A549 (cell line): ENCODE measurements at regions not wholly inside any gene's neighbourhood (a gene's known extent, or its start where the extent isn't known, plus 50 kb on each side); places are given as distances from the start of the nearest gene placed in this dataset.
"Not testable (repeated sequence)": the region's sequence is repeated elsewhere in the genome, so short reads cannot be mapped to it uniquely, and the experiment has no call there.

Experiments used
- ATAC-seq, 2 experiments: fragments of 200-7000 bp in 1 of 2; fragments of >200 bp in 1 of 2; cut with Nextera tagmentation in 1 of 2; cut with Tn5 transposase in 1 of 2; 3 replicates each; pipeline versions ENCODE4 v1.8.0 to v1.9.1; 2018 to 2020; ENCODE audit warnings: mild to moderate bottlenecking in 1 of 2, moderate library complexity in 1 of 2
- CTCF ChIA-PET: fragments of 300-600 bp; sonication (Branson Sonifier 250); formaldehyde crosslinking; extraction: SDS; loops from one replicate; lab custom pipeline; 2021; ENCODE audit warnings: antibody characterized with exemption, inconsistent platforms; lab: Yijun Ruan, JAX
- POLR2A ChIA-PET: fragments of 350-600 bp; formaldehyde crosslinking; extraction: SDS; loops from one replicate; lab custom pipeline; 2021; ENCODE audit warnings: antibody characterized with exemption, inconsistent platforms; lab: Yijun Ruan, JAX
- DNase-seq, 2 experiments: peaks; one replicate each; pipeline versions ENCODE4 v3.0.0 to v3.0.0-alpha.2; 2011 to 2016; ENCODE audit warnings: low read depth in 1 of 2, low spot score in 1 of 2
- FAIRE-seq: peaks from 2 replicates; lab custom pipeline; 2011; peaks lifted over from hg19 to GRCh38; lab: Jason Lieb, UNC
- H3K27ac ChIP-seq, 2 experiments: fragments of >200 bp; sonication (Bioruptor Twin); formaldehyde crosslinking; 3 replicates each; pipeline ENCODE4 v1.5.1; 2016 to 2017
- H3K4me1 ChIP-seq: fragments of >200 bp; sonication (Bioruptor Twin); formaldehyde crosslinking; 3 replicates; pipeline ENCODE4 v1.6.1; 2016
- H3K4me2 ChIP-seq: fragments of >200 bp; sonication (Bioruptor Twin); formaldehyde crosslinking; 3 replicates; pipeline ENCODE4 v1.6.1; 2016
- H3K4me3 ChIP-seq: fragments of >200 bp; sonication (Bioruptor Twin); formaldehyde crosslinking; 3 replicates; pipeline ENCODE4 v1.5.1; 2016
- H3K9me3 ChIP-seq: fragments of >200 bp; sonication (Bioruptor Twin); formaldehyde crosslinking; 3 replicates; pipeline ENCODE4 v1.6.1; 2016
- BCL3 ChIP-seq: fragments of >200 bp; sonication (Bioruptor Twin); formaldehyde crosslinking; IDR thresholded peaks from 3 replicates; pipeline ENCODE4 v1.6.1; 2016
- BHLHE40 ChIP-seq: IDR thresholded peaks from 2 replicates; pipeline ENCODE4 v1.6.1; 2012; ENCODE audit warnings: low read depth, low read length, inconsistent platforms
- EHF ChIP-seq: fragments of 250-450 bp; sonication (Bioruptor Pico); IDR thresholded peaks from 2 replicates; pipeline ENCODE4 v1.5.0; 2020; ENCODE audit warnings: mild to moderate bottlenecking
- FOSL2 ChIP-seq, 2 experiments: fragments of 450-650 bp in 1 of 2; fragments of >200 bp in 1 of 2; sonication (Bioruptor Twin) in 1 of 2; formaldehyde crosslinking; IDR thresholded peaks; 2 replicates each; pipeline versions ENCODE4 v1.5.0 to v1.6.1; 2016 to 2020; ENCODE audit warnings: mild to moderate bottlenecking in 1 of 2, moderate library complexity in 1 of 2
- HDAC2 ChIP-seq: fragments of 200-600 bp; sonication (generic); IDR thresholded peaks from 2 replicates; pipeline ENCODE4 v1.6.1; 2016
- HOXA7 ChIP-seq: fragments of 250-450 bp; sonication (Bioruptor Pico); IDR thresholded peaks from 2 replicates; pipeline ENCODE4 v1.5.0; 2020; ENCODE audit warnings: mild to moderate bottlenecking, moderate library complexity
- HOXB5 ChIP-seq: fragments of 250-450 bp; sonication (Bioruptor Pico); IDR thresholded peaks from 2 replicates; pipeline ENCODE4 v1.5.0; 2020; ENCODE audit warnings: mild to moderate bottlenecking, moderate library complexity
- JUNB ChIP-seq: fragments of >200 bp; sonication (Bioruptor Twin); formaldehyde crosslinking; IDR thresholded peaks from 2 replicates; pipeline ENCODE4 v1.6.1; 2016
- KDM1A ChIP-seq: fragments of 200-600 bp; sonication (generic); IDR thresholded peaks from 2 replicates; pipeline ENCODE4 v1.6.1; 2016; ENCODE audit warnings: low read depth, mild to moderate bottlenecking
- KDM5A ChIP-seq: fragments of 200-600 bp; sonication (generic); IDR thresholded peaks from 2 replicates; pipeline ENCODE4 v1.6.1; 2016; ENCODE audit warnings: antibody characterized with exemption, mild to moderate bottlenecking
- POLR2A ChIP-seq: IDR thresholded peaks from 2 replicates; pipeline ENCODE4 v1.6.1; 2012; ENCODE audit warnings: mild to moderate bottlenecking, low read length
- POLR2AphosphoS2 ChIP-seq: conservative IDR thresholded peaks from 2 replicates; pipeline ENCODE4 v1.6.1; 2012; ENCODE audit warnings: low read length, improper control_type of control experiment, inconsistent platforms
- RAD21 ChIP-seq, 2 experiments: fragments of >200 bp in 1 of 2; sonication (Bioruptor Twin) in 1 of 2; formaldehyde crosslinking in 1 of 2; IDR thresholded peaks in 1 of 2; conservative IDR thresholded peaks in 1 of 2; 2 replicates in 1 of 2; 3 replicates in 1 of 2; pipeline ENCODE4 v1.6.1; 2012 to 2018; ENCODE audit warnings: inconsistent platforms in 1 of 2
- REST ChIP-seq: fragments of 200-600 bp; sonication (generic); IDR thresholded peaks from 2 replicates; pipeline ENCODE4 v1.6.1; 2016; ENCODE audit warnings: antibody characterized with exemption, mild to moderate bottlenecking, moderate library complexity
- RNF2 ChIP-seq: fragments of 200-600 bp; sonication (generic); IDR thresholded peaks from 2 replicates; pipeline ENCODE4 v1.6.1; 2016; ENCODE audit warnings: low read depth, mild to moderate bottlenecking, antibody characterized with exemption, moderate library complexity, borderline replicate concordance
- TP53 ChIP-seq: fragments of 250-450 bp; sonication (Bioruptor Pico); IDR thresholded peaks from 2 replicates; pipeline ENCODE4 v1.5.0; 2021; ENCODE audit warnings: mild to moderate bottlenecking, moderate library complexity
- ZFP36 ChIP-seq: fragments of 450-650 bp; IDR thresholded peaks from 2 replicates; pipeline ENCODE4 v1.6.1; 2014; ENCODE audit warnings: borderline replicate concordance; ENCODE audit not compliant: partially characterized antibody
- ZNF302 ChIP-seq: fragments of 250-450 bp; sonication (Bioruptor Pico); IDR thresholded peaks from 2 replicates; pipeline ENCODE4 v1.9.0; 2021; ENCODE audit warnings: inconsistent platforms, mild to moderate bottlenecking, moderate library complexity
- WGBS: methylation state at CpG from one replicate; pipeline ENCODE4 v1.1.6; 2017; ENCODE audit errors: missing lambda C conversion rate; 5-methylcytosine and 5-hydroxymethylcytosine counted together

GRCh38 chr9:102355982-102356381 is 617.5 kb upstream of the GRIN3A start:
- POLR2A ChIA-PET = no interaction called here
- Histone ChIP-seq H3K9me3 (no peaks in the 10 kb centered on the region), H3K4me3 (no peak overlapping the region), H3K27ac (no peak overlapping the region), H3K4me2 (no peak overlapping the region), H3K4me1 (no peaks in the 10 kb centered on the region)
- DNase-seq (no peak), ATAC-seq (no peak)
- 11% methylated on average over 5 of the region's 5 CpGs for WGBS
- CTCF ChIA-PET = no interaction called here
- TF ChIP-seq KDM5A (no peak), EHF (CRISPR knock-in tag) (no peak), KDM1A (no peak), JUNB (no peak), RAD21 (conservative IDR thresholded peaks at IDR 0.05 in 1 of 2, IDR thresholded peaks at IDR 0.05 in 1 of 2) (no peak), HDAC2 (no peak)
- TF ChIP-seq, all 56 proteins: peak for 0
- FAIRE-seq = no peak

GRCh38 chr9:102354041-102354440 is 615.6 kb upstream of the GRIN3A start:
- 17% methylated on average over 1 of the region's 1 CpG for WGBS
- no peak overlapping the region for H3K27ac ChIP-seq
- H3K9me3 ChIP-seq = no peaks in the 10 kb centered on the region
- H3K4me2 ChIP-seq = no peak overlapping the region
- ATAC-seq (no peak), DNase-seq (no peak)
- CTCF ChIA-PET = no interaction called here
- H3K4me3 ChIP-seq = no peak overlapping the region
- no peaks in the 10 kb centered on the region for H3K4me1 ChIP-seq
- no peak for TF ChIP-seq REST
- TF ChIP-seq BHLHE40 = no peak
- no peak for TF ChIP-seq KDM5A
- no peak for TF ChIP-seq HOXB5
- TF ChIP-seq FOSL2 (IDR thresholded peaks at IDR 0.05) = no peak
- TF ChIP-seq FOSL2 (CRISPR knock-in tag; IDR thresholded peaks at IDR 0.05) = no peak
- no peak for TF ChIP-seq EHF (CRISPR knock-in tag)
- TF ChIP-seq ZFP36 = no peak
- TF ChIP-seq POLR2A = no peak
- TF ChIP-seq HOXA7 = no peak
- no peak for TF ChIP-seq RNF2
- TF ChIP-seq ZNF302 = no peak
- no peak for TF ChIP-seq POLR2AphosphoS2
- TF ChIP-seq TP53 = no peak
- TF ChIP-seq BCL3 = no peak
- TF ChIP-seq, all 56 proteins: peak for 0
- POLR2A ChIA-PET = no interaction called here
- FAIRE-seq = no peak

GRCh38 chr9:102337471-102337870 is 599.0 kb upstream of the GRIN3A start:
- CTCF ChIA-PET, H3K4me3 ChIP-seq, H3K27ac ChIP-seq, H3K9me3 ChIP-seq, FAIRE-seq, H3K4me1 ChIP-seq, POLR2A ChIA-PET, H3K4me2 ChIP-seq, DNase-seq, ATAC-seq: not testable (repeated sequence)
- WGBS = 0% methylated on average over 6 of the region's 6 CpGs
